GM18870 (cell line): ENCODE measurements at regions not wholly inside any gene's neighbourhood (a gene's known extent, or its start where the extent isn't known, plus 50 kb on each side); places are given as distances from the start of the nearest gene placed in this dataset.
"Not testable (repeated sequence)": the region's sequence is repeated elsewhere in the genome, so short reads cannot be mapped to it uniquely, and the experiment has no call there.

Source experiments
- ATAC-seq: cut with Tn5 transposase; IDR thresholded peaks from one replicate; pipeline ENCODE4 v1.9.1; 2021; ENCODE audit warnings: moderate library complexity; ENCODE audit not compliant: unreplicated experiment

- no peak for ATAC-seq
Observed at GRCh38 chr11:96681019-96681716, 291.4 kb downstream of the JRKL start.

DNA sequence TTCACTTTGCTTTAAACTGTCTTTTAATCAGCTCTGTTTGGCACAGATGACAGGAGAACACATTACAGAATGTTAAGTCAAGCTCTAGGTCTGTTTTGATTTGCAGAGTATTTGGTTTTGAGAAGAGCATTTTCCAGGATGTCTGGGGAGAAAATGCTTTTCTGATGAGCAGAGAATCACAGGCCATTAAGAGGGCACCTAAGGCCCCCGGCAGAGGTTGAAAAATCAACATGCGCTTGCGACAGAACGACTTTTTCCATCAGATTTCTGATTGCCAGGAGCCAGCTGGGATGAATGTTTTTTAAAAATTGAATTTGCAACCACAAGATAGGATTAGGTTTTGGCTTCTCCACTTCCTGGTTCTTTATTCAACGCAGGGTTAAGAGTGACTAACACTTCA, 304.5 kb downstream of the JRKL start:
- no peak for ATAC-seq

DNA sequence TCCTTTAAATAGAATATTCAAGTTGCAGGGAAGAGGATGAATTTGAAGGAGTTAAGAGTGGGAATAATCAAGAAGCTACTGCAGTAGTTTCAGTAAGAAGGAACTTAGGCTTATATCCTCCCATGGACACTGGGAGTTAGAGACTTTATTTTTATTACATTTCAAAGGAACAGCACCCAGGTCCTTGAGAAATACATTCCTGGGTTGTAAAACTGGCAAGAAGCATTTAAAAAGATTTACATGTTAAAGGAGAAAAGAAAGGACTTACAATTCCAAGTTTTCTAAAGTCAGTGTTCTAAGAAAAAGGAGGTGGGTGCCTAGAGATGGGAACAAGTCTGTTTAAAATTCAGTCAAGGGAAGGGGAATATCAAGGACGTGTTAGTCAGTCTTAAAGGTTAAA, 306.9 kb downstream of the JRKL start:
- ATAC-seq = no peak

- ATAC-seq = no peak
Observed at GRCh38 chr11:96697466-96697865, 307.7 kb downstream of the JRKL start.

DNA sequence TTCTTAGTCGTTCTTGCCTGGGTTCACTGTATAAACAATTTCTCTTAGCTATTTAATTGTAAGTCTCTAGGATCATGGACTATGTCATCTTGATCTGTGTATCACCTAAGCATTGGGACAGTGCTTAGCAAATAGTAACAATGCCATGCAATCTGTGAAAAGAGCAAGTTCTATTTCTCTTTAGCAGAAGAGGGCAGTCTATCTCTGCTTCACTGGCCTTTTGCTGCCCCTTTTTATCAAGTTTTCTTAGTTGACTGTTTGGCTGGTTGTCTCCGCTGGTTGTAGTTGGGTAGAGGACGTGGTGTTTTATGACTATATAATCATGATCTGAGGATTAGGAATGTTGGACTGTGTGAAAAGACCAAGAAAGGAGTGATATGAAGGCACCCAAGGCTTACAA, 315.0 kb downstream of the JRKL start:
- ATAC-seq = no peak

GRCh38 chr11:96706761-96707160, 316.9 kb downstream of the JRKL start:
- ATAC-seq = no peak

DNA sequence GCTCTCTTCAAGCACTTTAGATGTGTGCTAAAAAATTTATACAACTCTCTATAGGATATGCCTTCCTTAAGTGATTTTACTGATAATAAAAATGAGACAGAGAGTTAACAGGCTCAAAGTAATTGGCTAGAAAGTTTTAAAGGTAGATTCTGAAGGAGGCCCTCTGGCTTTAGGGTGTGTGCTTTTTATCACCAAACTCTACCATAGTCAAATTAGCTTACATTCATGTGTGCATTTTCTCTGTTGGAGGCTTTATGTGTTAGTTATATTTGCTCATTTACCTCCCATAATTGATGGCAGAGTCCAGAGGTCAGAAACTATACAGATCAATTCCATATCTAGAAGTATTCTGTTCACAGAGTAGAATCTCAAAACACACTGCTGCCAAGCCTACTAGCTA, 317.5 kb downstream of the JRKL start:
- no peak for ATAC-seq

DNA sequence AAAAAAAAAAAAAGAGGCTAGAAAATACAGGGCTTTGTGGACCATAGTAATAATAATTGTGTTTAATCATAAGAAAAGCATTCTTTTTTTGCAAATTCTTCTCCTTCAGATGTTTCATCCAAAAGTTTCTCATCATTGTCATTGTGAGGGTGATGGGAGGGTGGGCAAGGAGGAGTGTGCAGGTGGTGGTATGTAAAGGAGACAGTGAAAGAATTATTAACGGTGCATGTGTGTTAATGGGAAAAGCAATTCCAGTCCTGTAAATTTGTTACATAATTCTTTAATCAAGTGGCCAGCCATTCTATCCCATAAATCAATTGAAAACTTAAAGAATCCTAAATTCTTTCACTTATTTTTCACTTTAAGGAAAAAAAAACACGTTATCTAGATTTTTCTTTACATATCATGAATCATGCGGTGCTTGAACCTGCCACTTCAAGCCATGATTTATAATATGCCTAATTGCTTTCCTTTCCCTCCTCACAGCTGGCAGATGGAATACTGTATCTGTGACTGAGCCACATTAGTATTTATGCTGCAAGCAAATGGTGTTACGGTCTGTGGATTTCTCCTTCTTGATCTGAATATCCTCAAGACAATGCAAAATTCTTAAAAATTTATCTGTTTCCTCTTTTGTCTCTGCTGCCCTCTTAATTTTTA, 318.5 kb downstream of the JRKL start:
- no peak for ATAC-seq

- ATAC-seq = no peak
Observed at GRCh38 chr11:96713301-96713700, 323.5 kb downstream of the JRKL start.

- ATAC-seq = no peak
Observed at GRCh38 chr11:96714689-96715088, 324.9 kb downstream of the JRKL start.

DNA sequence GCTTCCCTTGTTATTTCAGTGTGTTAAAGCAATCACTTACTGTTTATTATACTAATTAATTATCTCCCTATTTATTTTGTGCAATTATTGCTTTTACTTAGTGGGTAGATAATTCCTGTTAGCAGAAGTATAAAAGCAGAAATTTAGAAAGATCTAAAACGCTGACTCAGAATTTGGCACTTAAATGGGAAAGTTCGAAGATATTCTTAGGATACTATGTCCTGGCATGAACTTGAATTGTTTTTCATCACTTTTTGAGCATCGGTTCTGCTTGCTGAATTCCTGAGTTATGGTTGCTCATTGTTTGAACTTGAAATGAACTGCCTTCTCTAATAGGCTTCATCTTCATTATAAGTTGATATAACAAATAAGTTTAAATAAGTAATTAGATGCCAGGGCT, 325.4 kb downstream of the JRKL start:
- ATAC-seq = no peak

DNA sequence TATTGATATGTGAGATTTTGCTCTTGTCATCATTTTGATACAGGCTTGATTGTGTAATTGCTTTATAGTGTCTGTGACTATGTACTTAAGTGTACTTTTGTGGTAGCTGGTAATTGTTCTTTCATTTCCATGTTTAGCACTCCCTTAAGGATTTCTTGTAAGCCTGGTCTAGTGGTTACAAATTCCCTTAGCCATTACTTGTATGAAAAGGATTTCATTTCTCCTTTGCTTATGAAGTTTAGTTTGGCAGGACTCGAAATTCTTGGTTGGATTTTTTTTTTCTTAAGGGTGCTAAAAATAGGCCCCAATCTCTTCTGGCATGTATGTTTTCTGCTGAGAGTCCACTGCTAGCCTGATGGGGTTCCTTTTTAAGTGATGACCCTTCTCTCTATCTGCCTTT, 346.8 kb downstream of the JRKL start:
- no peak for ATAC-seq

DNA sequence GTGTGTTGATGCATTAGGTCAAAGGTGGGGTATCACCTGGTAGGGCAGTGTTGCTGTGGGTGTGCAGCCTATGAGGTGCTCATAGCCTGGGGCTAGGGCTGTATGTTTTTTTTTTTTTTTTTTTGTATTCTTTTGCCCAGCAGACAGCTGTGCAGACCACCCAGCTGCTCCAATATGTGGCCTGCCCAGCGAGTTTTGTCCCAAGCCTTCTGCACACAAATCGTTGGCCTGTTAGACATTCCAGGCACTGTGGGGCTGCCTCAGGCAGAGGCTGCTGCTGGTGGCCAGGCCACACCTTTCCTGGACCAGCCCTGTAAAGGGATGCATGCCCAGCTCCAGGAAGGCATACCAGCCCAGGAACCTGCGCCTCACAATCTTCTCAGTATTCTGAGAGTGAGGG, 348.5 kb downstream of the JRKL start:
- ATAC-seq = no peak

DNA sequence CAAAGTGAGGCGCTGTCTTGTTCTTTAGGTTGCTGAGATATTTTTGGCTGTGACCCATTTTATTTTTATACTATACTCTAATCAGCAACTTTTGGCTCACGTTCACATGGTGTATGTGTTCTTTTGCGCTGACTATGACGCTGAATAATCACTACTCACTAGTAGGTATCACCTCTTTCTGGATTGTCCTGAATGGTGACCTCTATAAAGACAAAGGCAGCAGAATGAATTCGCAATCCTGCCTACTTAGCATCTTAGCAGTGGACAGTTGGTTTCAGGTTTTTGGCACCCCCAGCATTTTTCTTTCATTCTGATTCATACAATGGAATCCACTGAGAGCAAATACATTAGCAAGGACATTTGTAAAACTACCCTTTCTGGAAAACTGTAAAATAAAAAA, 351.3 kb downstream of the JRKL start:
- no peak for ATAC-seq

DNA sequence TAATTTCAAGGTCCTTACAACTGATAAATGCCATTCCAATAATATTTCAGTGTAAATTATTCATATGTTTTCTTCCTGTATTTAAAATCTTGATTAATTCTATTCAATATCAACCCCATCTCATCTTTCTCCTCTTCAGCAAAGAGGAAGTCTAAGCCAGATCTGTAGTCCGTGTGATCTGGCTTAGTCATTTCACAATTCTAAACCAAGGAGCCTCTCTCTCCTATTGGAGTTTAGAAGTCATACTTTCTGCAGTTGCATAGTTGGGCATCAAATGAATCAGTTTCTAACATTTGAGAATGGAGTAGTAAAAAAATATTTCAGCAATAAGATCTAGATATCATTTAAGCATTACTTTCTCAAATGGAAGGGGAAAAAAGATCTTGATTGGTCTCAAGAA, 354.9 kb downstream of the JRKL start:
- ATAC-seq = no peak

DNA sequence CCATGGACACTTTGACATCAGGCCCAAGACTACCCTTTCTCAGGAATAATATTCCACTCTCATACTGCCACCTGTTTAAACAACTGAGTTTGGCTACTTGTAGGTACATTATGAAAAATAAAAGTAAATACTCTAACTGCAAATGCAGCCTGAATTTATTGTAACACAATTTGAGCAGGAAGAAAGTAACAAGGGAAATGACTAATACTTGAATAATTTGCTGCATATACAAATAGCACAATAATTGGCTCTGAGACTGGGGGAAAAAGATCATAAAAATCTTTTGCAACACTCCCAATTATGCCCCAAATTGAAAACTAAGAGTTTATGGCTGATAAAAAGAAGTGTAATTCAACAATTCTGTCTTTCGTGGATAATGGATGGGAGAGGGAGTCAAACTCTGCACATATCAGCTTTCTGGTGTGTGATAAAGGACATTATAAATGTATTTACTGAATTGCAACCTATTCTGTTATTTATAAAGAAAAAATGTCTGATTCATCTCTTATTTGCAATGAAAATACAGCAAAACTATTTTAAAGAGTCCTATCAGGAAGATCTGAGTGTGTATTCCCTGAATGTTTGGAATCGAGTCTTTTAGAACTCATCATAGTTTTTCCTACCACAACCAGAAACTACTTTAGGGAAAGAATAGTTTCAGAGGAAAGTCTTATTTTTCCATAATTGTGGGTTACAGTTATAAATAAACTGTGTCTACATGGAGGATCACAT, 359.0 kb downstream of the JRKL start:
- no peak for ATAC-seq

GRCh38 chr11:96751807-96752206, 362.0 kb downstream of the JRKL start:
- not testable (repeated sequence) for ATAC-seq

DNA sequence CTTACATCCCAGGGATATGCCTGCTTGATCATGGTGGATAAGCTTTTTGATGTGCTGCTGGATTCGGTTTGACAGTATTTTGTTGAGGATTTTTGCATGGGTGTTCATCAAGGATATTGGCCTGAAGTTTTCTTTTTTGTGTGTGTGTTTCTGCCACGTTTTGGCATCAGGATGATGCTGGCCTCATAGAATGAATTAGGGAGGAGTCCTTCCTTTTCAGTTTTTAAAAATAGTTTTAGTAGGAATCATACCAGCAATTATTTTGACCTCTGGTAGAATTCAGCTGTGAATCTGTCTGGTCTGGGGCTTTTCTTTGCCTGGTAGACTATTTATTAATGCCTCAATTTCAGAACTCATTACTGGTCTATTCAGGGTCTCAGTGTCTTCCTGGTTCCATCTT, 362.4 kb downstream of the JRKL start:
- no peak for ATAC-seq

DNA sequence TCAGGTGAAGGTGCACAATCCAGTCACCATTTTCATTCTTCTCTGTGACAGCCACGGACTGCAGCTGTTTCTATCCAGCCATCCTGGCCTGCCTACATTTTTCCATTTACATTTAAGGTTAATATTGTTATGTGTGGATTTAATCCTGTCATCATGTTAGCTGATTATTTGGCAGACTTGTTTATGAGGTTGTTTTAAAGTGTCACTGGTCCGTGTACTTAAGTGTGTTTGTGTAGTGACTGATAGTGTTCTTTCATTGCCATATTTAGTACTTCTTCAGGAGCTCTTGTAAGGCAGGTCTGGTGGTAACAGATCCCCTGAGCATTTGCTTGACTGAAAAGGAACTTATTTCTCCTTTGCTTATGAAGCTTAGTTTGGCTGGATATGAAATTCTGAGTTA, 364.2 kb downstream of the JRKL start:
- ATAC-seq = no peak

- ATAC-seq = no peak
Observed at GRCh38 chr11:96755209-96755608, 365.4 kb downstream of the JRKL start.

DNA sequence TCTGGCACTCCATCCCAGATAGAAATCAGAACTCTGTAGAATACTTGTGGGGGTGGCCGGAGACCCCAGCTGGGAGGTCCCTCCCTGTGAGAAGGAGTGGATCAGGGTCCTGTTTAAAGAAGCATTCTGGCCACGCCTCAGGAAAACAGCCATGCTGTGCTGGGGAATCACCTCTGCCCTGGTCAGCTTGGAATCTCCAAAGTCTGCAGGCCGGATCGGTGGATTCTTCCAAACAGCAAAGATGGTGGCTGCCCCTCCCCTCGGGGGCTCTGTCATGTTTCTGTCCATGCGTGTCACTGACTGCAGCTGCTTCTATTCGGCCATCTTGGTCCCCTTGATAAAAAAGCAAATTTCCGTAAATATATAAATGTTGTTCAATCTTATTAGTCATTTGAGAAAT, 365.9 kb downstream of the JRKL start:
- ATAC-seq = no peak

GRCh38 chr11:96758957-96759356, 369.1 kb downstream of the JRKL start:
- ATAC-seq = no peak
